Vagina (tissue), 2 donors: ENCODE measurements at regions not wholly inside any gene's neighbourhood (a gene's known extent, or its start where the extent isn't known, plus 50 kb on each side); places are given as distances from the start of the nearest gene placed in this dataset.

ENCODE experiments used
- POLR2A ChIP-seq, 2 donors: fragments of 450-650 bp; IDR thresholded peaks; one replicate each; pipeline ENCODE4 v1.6.1; 2017; ENCODE audit warnings: antibody characterized with exemption in 2 of 2, mild to moderate bottlenecking in 2 of 2, moderate library complexity in 2 of 2
- TF ChIP-seq, protein P1 (sequence below), 3 experiments: fragments of 450-650 bp in 2 of 3; fragments of 200-600 bp in 1 of 3; sonication (generic) in 1 of 3; IDR thresholded peaks; one replicate each; pipeline ENCODE4 v1.5.1; 2017 to 2019; ENCODE audit warnings: antibody characterized with exemption in 3 of 3, mild to moderate bottlenecking in 2 of 3, moderate library complexity in 2 of 3

DNA sequence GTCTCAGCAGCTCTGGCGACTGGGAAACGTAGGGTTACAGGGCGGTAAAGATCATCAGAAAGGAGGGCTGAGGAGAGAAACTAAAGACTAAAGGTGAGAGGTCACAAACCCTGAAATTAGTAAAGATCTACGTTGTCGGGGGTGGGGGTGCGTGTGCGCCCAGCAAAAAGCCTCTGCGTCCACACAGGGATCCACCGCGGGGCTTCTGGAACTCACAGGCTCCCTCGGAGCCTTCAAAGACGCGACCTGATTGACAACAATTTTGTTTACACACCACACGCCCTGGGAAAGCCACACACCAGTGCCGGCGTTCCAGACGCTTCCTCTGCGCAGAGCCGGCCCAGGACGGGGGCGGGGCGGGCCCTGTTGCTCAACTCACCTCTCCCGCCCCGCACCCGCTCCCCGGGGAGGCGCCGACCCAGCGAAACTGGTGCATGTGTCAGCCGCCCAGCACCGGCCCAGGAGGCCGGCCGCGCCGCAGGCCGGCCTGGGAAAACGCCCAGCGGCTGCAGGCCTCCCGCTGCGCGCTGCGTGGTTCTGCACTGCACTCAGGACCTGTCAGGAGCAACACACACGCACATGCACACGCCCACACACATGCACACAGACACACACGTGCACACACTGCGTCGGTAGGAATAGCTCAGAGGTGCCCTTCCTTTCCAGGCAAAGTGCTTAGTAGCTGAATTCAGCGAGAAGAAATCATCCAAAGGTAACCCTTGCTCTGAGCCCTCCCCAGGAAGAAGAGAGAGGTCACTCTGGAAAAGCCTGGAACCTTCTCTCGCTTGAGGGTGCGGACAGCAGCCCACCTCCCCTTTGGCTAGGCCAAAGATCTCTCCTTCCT, 57.2 kb upstream of the ARID1B start:
- TF ChIP-seq, protein P1, sequence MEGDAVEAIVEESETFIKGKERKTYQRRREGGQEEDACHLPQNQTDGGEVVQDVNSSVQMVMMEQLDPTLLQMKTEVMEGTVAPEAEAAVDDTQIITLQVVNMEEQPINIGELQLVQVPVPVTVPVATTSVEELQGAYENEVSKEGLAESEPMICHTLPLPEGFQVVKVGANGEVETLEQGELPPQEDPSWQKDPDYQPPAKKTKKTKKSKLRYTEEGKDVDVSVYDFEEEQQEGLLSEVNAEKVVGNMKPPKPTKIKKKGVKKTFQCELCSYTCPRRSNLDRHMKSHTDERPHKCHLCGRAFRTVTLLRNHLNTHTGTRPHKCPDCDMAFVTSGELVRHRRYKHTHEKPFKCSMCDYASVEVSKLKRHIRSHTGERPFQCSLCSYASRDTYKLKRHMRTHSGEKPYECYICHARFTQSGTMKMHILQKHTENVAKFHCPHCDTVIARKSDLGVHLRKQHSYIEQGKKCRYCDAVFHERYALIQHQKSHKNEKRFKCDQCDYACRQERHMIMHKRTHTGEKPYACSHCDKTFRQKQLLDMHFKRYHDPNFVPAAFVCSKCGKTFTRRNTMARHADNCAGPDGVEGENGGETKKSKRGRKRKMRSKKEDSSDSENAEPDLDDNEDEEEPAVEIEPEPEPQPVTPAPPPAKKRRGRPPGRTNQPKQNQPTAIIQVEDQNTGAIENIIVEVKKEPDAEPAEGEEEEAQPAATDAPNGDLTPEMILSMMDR (IDR thresholded peaks at IDR 0.05): no peak
- TF ChIP-seq POLR2A (IDR thresholded peaks at IDR 0.05): peak in 1 of 2 donors; percentile 7
